ENCODE measurements at regions not wholly inside any gene's neighbourhood (a gene's known extent, or its start where the extent isn't known, plus 50 kb on each side); places are given as distances from the start of the nearest gene placed in this dataset.

- H3K23ac ChIP-seq (ENCODE audit: insufficient read length, low read depth, low read length) = no peak overlapping the region
- H4K8ac ChIP-seq (replicated peaks; ENCODE audit: insufficient read length, low read depth, low read length) = no peak overlapping the region
- no peaks in the 10 kb centered on the region for H4K20me1 ChIP-seq (ENCODE audit: control insufficient read depth, insufficient read depth, insufficient read length)
- no peaks in the 10 kb centered on the region for H3K23me2 ChIP-seq (ENCODE audit: insufficient read length, low read depth, low read length, poor library complexity, severe bottlenecking)
- peaks cover 0 to 2% of the 10 kb centered on the region in 2 experiments; a peak in 1 of 4 replicates for H3K4me1 Mint-ChIP-seq
- no peak overlapping the region for H2AK5ac ChIP-seq (ENCODE audit: insufficient read length, low read length)
- TF ChIP-seq, protein P1, sequence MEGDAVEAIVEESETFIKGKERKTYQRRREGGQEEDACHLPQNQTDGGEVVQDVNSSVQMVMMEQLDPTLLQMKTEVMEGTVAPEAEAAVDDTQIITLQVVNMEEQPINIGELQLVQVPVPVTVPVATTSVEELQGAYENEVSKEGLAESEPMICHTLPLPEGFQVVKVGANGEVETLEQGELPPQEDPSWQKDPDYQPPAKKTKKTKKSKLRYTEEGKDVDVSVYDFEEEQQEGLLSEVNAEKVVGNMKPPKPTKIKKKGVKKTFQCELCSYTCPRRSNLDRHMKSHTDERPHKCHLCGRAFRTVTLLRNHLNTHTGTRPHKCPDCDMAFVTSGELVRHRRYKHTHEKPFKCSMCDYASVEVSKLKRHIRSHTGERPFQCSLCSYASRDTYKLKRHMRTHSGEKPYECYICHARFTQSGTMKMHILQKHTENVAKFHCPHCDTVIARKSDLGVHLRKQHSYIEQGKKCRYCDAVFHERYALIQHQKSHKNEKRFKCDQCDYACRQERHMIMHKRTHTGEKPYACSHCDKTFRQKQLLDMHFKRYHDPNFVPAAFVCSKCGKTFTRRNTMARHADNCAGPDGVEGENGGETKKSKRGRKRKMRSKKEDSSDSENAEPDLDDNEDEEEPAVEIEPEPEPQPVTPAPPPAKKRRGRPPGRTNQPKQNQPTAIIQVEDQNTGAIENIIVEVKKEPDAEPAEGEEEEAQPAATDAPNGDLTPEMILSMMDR (conservative IDR thresholded peaks at IDR 0.05) = no peak
- peaks cover 8% of the 10 kb centered on the region for H3K27me3 Mint-ChIP-seq (ENCODE audit: low read depth)
- H4K91ac ChIP-seq (ENCODE audit: insufficient read length, low read depth, low read length) = no peak overlapping the region
- no peak overlapping the region for H3K18ac ChIP-seq (ENCODE audit: insufficient read length, low read depth, low read length)
- no peaks in the 10 kb centered on the region for H3K4me1 ChIP-seq (ENCODE audit: insufficient read depth, low read length)
- no peak overlapping the region for H4K5ac ChIP-seq (ENCODE audit: insufficient read length, low read depth, low read length)
- no CpG with 5 or more reads among the region's 8 CpGs for WGBS (ENCODE audit: extremely low coverage, insufficient read length, low lambda C conversion rate)
- H2AFZ ChIP-seq (ENCODE audit: low read length) = no peak overlapping the region
- no peaks in the 10 kb centered on the region for H3K79me2 ChIP-seq (ENCODE audit: insufficient read depth, low read length)
- no peak overlapping the region for H3K9ac ChIP-seq (ENCODE audit: extremely low read depth, insufficient read length, low read length)
- H3K79me1 ChIP-seq (ENCODE audit: insufficient read depth, low read depth, low read length, poor library complexity, severe bottlenecking) = no peaks in the 10 kb centered on the region
- H3K27ac Mint-ChIP-seq = no peak overlapping the region; a peak in 1 of 7 replicates
- H3K27ac ChIP-seq (ENCODE audit: insufficient read length, low read depth, low read length) = no peak overlapping the region
- H3T11ph ChIP-seq (ENCODE audit: low read length) = no peak overlapping the region
- H3K14ac ChIP-seq (ENCODE audit: insufficient read depth, low read length) = no peak overlapping the region
- H3K56ac ChIP-seq (ENCODE audit: insufficient read length, low read depth, low read length) = no peak overlapping the region
- no peak overlapping the region for H3K4me2 ChIP-seq (ENCODE audit: insufficient read depth, insufficient read length, low read length)
- no peaks in the 10 kb centered on the region for H3K36me3 Mint-ChIP-seq (ENCODE audit: insufficient read depth in 1 of 3, low read depth in 3 of 3)
- H3K4ac ChIP-seq (ENCODE audit: low read depth, low read length) = no peak overlapping the region
- H3K27me3 ChIP-seq (ENCODE audit: insufficient read depth, low read length) = no peaks in the 10 kb centered on the region
- no peaks in the 10 kb centered on the region for H3K9me3 Mint-ChIP-seq
- no peak overlapping the region for H2BK120ac ChIP-seq (ENCODE audit: low read depth, low read length, poor library complexity, severe bottlenecking)
- no peak overlapping the region for H2BK5ac ChIP-seq (ENCODE audit: insufficient read length, low read length)
- H3K9me3 ChIP-seq (ENCODE audit: control insufficient read depth, low read depth, low read length) = no peaks in the 10 kb centered on the region
- no peak overlapping the region for H2BK20ac ChIP-seq (ENCODE audit: low read depth, low read length, poor library complexity, severe bottlenecking)
- no peak overlapping the region for H2BK12ac ChIP-seq (ENCODE audit: insufficient read length, low read depth, low read length)
- no peak overlapping the region for H3K4me3 Mint-ChIP-seq
- no peak for DNase-seq
- H2BK15ac ChIP-seq (ENCODE audit: low read depth, low read length) = no peak overlapping the region
Observed at GRCh38 chr2:30048636-30049175, 98.1 kb upstream of the YPEL5 start.
